ENCODE measurements at regions not wholly inside any gene's neighbourhood (a gene's known extent, or its start where the extent isn't known, plus 50 kb on each side); places are given as distances from the start of the nearest gene placed in this dataset.

GRCh38 chr5:87115839-87116364, 151.8 kb upstream of the RASA1 start:
- BruUV-seq (replicated peaks), result no TSS peak
- H3K9me1 ChIP-seq (replicated peaks; ENCODE audit: control insufficient read depth, extremely low read depth, insufficient read depth, low read length), result no peaks in the 10 kb centered on the region
- FAIRE-seq, result no peak
- no peaks in the 10 kb centered on the region for H4K20me1 ChIP-seq (replicated peaks; ENCODE audit: control insufficient read depth, extremely low read depth, insufficient read depth, low read length)
- H3K27ac ChIP-seq (ENCODE audit: insufficient read depth, low read depth, low read length), result no peak overlapping the region
- no peak overlapping the region for H3K4me2 ChIP-seq (ENCODE audit: insufficient read depth, low read length)
- CTCF ChIA-PET, result interaction anchor here (1.3 kb wide), 1 partner anchor 46 kb away, joined by 3 read pairs; no protein-coding TSS in a partner anchor
- H3K36me3 ChIP-seq (ENCODE audit: control insufficient read depth in 2 of 2, extremely low read depth in 1 of 2, insufficient read depth in 2 of 2, low read length in 2 of 2), result no peaks in the 10 kb centered on the region
- intact Hi-C loops (cut with micrococcal nuclease) (no loop called here), dilution Hi-C loops (cut with MboI; ENCODE audit: extremely low pct_ligation_motif_present, low sequenced_read_pairs) (no loop called here)
- no peaks in the 10 kb centered on the region for H3K79me2 ChIP-seq (ENCODE audit: control insufficient read depth, insufficient read depth, low read length)
- no peak for DNase-seq (ENCODE audit: low read depth, low spot score)
- H3K27me3 ChIP-seq (ENCODE audit: control insufficient read depth in 2 of 2, insufficient read depth in 2 of 2, low read length in 2 of 2), result no peaks in the 10 kb centered on the region
- H3K4me3 ChIP-seq (replicated peaks in 1 of 3; ENCODE audit: insufficient read depth in 1 of 3, low read depth in 1 of 3, low read length in 3 of 3), result no peak overlapping the region
- TF ChIP-seq, protein P1, sequence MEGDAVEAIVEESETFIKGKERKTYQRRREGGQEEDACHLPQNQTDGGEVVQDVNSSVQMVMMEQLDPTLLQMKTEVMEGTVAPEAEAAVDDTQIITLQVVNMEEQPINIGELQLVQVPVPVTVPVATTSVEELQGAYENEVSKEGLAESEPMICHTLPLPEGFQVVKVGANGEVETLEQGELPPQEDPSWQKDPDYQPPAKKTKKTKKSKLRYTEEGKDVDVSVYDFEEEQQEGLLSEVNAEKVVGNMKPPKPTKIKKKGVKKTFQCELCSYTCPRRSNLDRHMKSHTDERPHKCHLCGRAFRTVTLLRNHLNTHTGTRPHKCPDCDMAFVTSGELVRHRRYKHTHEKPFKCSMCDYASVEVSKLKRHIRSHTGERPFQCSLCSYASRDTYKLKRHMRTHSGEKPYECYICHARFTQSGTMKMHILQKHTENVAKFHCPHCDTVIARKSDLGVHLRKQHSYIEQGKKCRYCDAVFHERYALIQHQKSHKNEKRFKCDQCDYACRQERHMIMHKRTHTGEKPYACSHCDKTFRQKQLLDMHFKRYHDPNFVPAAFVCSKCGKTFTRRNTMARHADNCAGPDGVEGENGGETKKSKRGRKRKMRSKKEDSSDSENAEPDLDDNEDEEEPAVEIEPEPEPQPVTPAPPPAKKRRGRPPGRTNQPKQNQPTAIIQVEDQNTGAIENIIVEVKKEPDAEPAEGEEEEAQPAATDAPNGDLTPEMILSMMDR (IDR thresholded peaks at IDR 0.05; ENCODE audit: extremely low read depth in 1 of 2, insufficient read depth in 1 of 2, low read depth in 1 of 2, low read length in 2 of 2), result no peak
- TF ChIP-seq POLR2AphosphoS5 (IDR thresholded peaks at IDR 0.05; ENCODE audit: insufficient read depth, low read depth, low read length) (no peak), POLR2A (IDR thresholded peaks at IDR 0.05; ENCODE audit: low read depth, low read length) (no peak), MAX (IDR thresholded peaks at IDR 0.05; ENCODE audit: insufficient read depth, insufficient read length) (no peak), EZH2 (IDR thresholded peaks at IDR 0.05; ENCODE audit: borderline replicate concordance, low read depth, low read length, severe bottlenecking) (no peak), FOS (IDR thresholded peaks at IDR 0.05; ENCODE audit: borderline replicate concordance, insufficient read depth, low read length) (no peak), JUN (IDR thresholded peaks at IDR 0.05; ENCODE audit: borderline replicate concordance, insufficient read depth, insufficient read length, low read depth) (no peak), MYC (IDR thresholded peaks at IDR 0.05; ENCODE audit: low read depth, low read length) (no peak), GATA2 (IDR thresholded peaks at IDR 0.05; ENCODE audit: insufficient read depth, insufficient read length, low read depth, low read length) (no peak)
- no peak overlapping the region for H2AFZ ChIP-seq (ENCODE audit: low read depth, low read length)
- H3K9ac ChIP-seq (replicated peaks; ENCODE audit: extremely low read depth, insufficient read depth, low read length), result no peak overlapping the region
- POLR2A ChIA-PET, result no interaction called here
- H3K4me1 ChIP-seq (ENCODE audit: control insufficient read depth, extremely low read depth, insufficient read depth, low read length), result peaks cover 14% of the 10 kb centered on the region
- no peaks in the 10 kb centered on the region for H3K9me3 ChIP-seq (replicated peaks; ENCODE audit: control insufficient read depth, insufficient read depth, low read length)
